NB4 (cell line): ENCODE measurements at regions not wholly inside any gene's neighbourhood (a gene's known extent, or its start where the extent isn't known, plus 50 kb on each side); places are given as distances from the start of the nearest gene placed in this dataset.

Source experiments
- CTCF ChIP-seq: IDR thresholded peaks from one replicate; pipeline ENCODE4 v1.5.1; 2012; ENCODE audit warnings: low read depth, low read length
- MAX ChIP-seq: IDR thresholded peaks from 2 replicates; pipeline ENCODE4 v1.6.1; 2011; ENCODE audit warnings: low read depth, low read length
- POLR2A ChIP-seq: IDR thresholded peaks from 2 replicates; pipeline ENCODE4 v1.6.1; 2011; ENCODE audit warnings: mild to moderate bottlenecking; ENCODE audit not compliant: insufficient read length; ENCODE audit errors: extremely low read depth

- TF ChIP-seq CTCF (no peak), POLR2A (no peak), MAX (no peak)
Observed at GRCh38 chr14:65860956-65861611, 448.6 kb downstream of the FUT8 start.
